ENCODE measurements at regions not wholly inside any gene's neighbourhood (a gene's known extent, or its start where the extent isn't known, plus 50 kb on each side); places are given as distances from the start of the nearest gene placed in this dataset.

DNA sequence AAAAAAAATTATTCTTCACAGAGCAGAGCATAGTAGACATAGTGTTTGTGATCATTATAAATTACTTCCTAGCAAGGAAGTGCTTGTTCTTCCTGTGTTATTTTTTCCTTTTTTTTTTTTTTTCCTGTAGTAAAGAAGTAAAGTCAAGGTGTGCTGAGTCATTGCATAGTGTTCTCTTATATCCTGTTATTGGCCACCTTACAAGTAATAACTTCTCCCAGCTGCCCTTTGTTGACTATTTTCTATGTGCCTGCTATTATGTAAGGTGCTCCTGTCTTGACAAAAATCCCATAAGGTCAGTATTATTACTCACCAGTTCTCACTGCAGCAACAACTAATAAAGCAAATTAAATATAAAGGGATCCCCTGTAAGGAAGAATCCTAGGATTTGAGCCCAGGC is 195.3 kb downstream of the GJA1 start:
- TF ChIP-seq, protein P1, sequence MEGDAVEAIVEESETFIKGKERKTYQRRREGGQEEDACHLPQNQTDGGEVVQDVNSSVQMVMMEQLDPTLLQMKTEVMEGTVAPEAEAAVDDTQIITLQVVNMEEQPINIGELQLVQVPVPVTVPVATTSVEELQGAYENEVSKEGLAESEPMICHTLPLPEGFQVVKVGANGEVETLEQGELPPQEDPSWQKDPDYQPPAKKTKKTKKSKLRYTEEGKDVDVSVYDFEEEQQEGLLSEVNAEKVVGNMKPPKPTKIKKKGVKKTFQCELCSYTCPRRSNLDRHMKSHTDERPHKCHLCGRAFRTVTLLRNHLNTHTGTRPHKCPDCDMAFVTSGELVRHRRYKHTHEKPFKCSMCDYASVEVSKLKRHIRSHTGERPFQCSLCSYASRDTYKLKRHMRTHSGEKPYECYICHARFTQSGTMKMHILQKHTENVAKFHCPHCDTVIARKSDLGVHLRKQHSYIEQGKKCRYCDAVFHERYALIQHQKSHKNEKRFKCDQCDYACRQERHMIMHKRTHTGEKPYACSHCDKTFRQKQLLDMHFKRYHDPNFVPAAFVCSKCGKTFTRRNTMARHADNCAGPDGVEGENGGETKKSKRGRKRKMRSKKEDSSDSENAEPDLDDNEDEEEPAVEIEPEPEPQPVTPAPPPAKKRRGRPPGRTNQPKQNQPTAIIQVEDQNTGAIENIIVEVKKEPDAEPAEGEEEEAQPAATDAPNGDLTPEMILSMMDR (IDR thresholded peaks at IDR 0.05) = no peak
- no peak for TF ChIP-seq POLR2A (IDR thresholded peaks at IDR 0.05)
- TF ChIP-seq EP300 (IDR thresholded peaks at IDR 0.05) = no peak

Measured in tibial nerve (tissue), 4 donors.